ENCODE measurements at regions not wholly inside any gene's neighbourhood (a gene's known extent, or its start where the extent isn't known, plus 50 kb on each side); places are given as distances from the start of the nearest gene placed in this dataset.
"Not testable (repeated sequence)": the region's sequence is repeated elsewhere in the genome, so short reads cannot be mapped to it uniquely, and the experiment has no call there.

- Mint-ChIP-seq H3K27ac (ENCODE audit: unreplicated experiment) (no peak overlapping the region), H3K4me1 (ENCODE audit: low read depth, unreplicated experiment) (no peaks in the 10 kb centered on the region), H3K36me3 (ENCODE audit: insufficient read depth, unreplicated experiment) (no peaks in the 10 kb centered on the region), H3K4me3 (ENCODE audit: low read depth, unreplicated experiment) (no peak overlapping the region), H3K9me3 (ENCODE audit: low read depth, unreplicated experiment) (no peaks in the 10 kb centered on the region), H3K27me3 (ENCODE audit: unreplicated experiment) (peaks cover 36% of the 10 kb centered on the region)
- CTCF ChIA-PET: interaction anchor here (0.5 to 0.7 kb wide), 2 partner anchors 154 to 1036 kb away, joined by 3 to 4 read pairs; no protein-coding TSS in a partner anchor
- TF ChIP-seq CTCF (IDR thresholded peaks at IDR 0.05; ENCODE audit: unreplicated experiment): no peak
- no TSS peak for BruUV-seq (replicated peaks)
- intact Hi-C loops (cut with micrococcal nuclease; ENCODE audit: unreplicated experiment): no loop called here
- DNase-seq: no peak
These were observed 90.9 kb upstream of the GRAMD1B start for GRCh38 chr11:123338997-123339752.

- no TSS peak for BruUV-seq (replicated peaks)
- peaks cover 27% of the 10 kb centered on the region for H3K27me3 Mint-ChIP-seq (ENCODE audit: unreplicated experiment)
- H3K36me3 Mint-ChIP-seq (ENCODE audit: insufficient read depth, unreplicated experiment): no peaks in the 10 kb centered on the region
- intact Hi-C loops (cut with micrococcal nuclease; ENCODE audit: unreplicated experiment): no loop called here
- no peak for TF ChIP-seq CTCF (IDR thresholded peaks at IDR 0.05; ENCODE audit: unreplicated experiment)
- DNase-seq: no peak
- H3K27ac Mint-ChIP-seq (ENCODE audit: unreplicated experiment): no peak overlapping the region
- H3K4me1 Mint-ChIP-seq (ENCODE audit: low read depth, unreplicated experiment): no peaks in the 10 kb centered on the region
- no peaks in the 10 kb centered on the region for H3K9me3 Mint-ChIP-seq (ENCODE audit: low read depth, unreplicated experiment)
- no peak overlapping the region for H3K4me3 Mint-ChIP-seq (ENCODE audit: low read depth, unreplicated experiment)
- CTCF ChIA-PET: interaction anchor here (0.7 kb wide), 1 partner anchor 224 kb away, joined by 4 read pairs; no protein-coding TSS in a partner anchor
These were observed 91.7 kb upstream of the GRAMD1B start for GRCh38 chr11:123338266-123338800.

DNA sequence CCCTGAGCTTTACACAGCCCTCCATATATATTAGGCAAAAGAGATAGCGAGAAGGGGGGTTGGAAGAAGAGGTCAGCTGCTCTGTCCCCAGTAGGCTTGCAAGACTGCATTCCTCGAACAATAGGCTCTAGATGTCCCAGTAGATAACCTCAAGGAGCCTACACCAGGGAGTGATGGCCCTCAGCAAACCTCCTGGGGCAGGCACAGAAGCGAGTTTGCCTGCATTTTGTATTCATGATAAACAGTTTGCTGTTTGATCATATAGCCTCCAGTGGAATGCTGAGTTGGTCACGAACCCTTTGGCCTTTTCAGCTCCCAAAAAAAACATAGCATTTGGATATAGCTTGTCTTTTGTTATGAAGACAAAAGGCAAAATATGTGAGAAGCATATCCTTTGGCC is 95.1 kb upstream of the GRAMD1B start:
- DNase-seq: no peak
- no peak for TF ChIP-seq CTCF (IDR thresholded peaks at IDR 0.05; ENCODE audit: unreplicated experiment)
- intact Hi-C loops (cut with micrococcal nuclease; ENCODE audit: unreplicated experiment): no loop called here
- no peaks in the 10 kb centered on the region for H3K4me1 Mint-ChIP-seq (ENCODE audit: low read depth, unreplicated experiment)
- no peak overlapping the region for H3K4me3 Mint-ChIP-seq (ENCODE audit: low read depth, unreplicated experiment)
- BruUV-seq (replicated peaks): no TSS peak
- no peaks in the 10 kb centered on the region for H3K36me3 Mint-ChIP-seq (ENCODE audit: insufficient read depth, unreplicated experiment)
- no peak overlapping the region for H3K27ac Mint-ChIP-seq (ENCODE audit: unreplicated experiment)
- H3K9me3 Mint-ChIP-seq (ENCODE audit: low read depth, unreplicated experiment): no peaks in the 10 kb centered on the region
- CTCF ChIA-PET: interaction anchor here (0.6 kb wide), 1 partner anchor 1324 kb away, joined by 4 read pairs; no protein-coding TSS in a partner anchor
- H3K27me3 Mint-ChIP-seq (ENCODE audit: unreplicated experiment): no peaks in the 10 kb centered on the region

- H3K27ac Mint-ChIP-seq (ENCODE audit: unreplicated experiment); H3K36me3 Mint-ChIP-seq (ENCODE audit: insufficient read depth, unreplicated experiment); H3K9me3 Mint-ChIP-seq (ENCODE audit: low read depth, unreplicated experiment); H3K4me3 Mint-ChIP-seq (ENCODE audit: low read depth, unreplicated experiment); CTCF ChIA-PET; DNase-seq; intact Hi-C loops (cut with micrococcal nuclease; ENCODE audit: unreplicated experiment); BruUV-seq (replicated peaks); H3K4me1 Mint-ChIP-seq (ENCODE audit: low read depth, unreplicated experiment): not testable (repeated sequence)
- H3K27me3 Mint-ChIP-seq (ENCODE audit: unreplicated experiment): peaks cover 15% of the 10 kb centered on the region
These were observed 97.5 kb upstream of the GRAMD1B start for GRCh38 chr11:123332577-123332976.

DNA sequence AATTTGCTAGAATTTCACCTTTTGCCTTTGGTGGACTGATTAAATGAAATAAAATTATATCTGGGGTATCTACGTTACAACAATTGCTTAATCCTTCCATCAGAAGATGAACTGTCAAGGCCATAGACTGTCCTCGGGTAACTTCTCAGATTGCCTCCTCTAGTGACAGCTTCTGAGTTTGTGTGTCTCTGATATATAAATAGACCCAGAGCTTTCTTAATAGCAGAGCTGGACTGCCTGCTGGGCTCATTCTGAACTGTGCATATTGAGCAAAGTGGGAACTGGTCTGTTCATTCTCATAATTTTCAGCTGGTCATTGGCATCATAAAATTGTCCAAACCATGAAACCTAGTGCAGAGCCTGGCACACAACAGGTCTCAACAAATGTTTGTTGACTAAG is 99.1 kb upstream of the GRAMD1B start:
- TF ChIP-seq CTCF (IDR thresholded peaks at IDR 0.05; ENCODE audit: unreplicated experiment): no peak
- Mint-ChIP-seq H3K9me3 (ENCODE audit: low read depth, unreplicated experiment) (no peaks in the 10 kb centered on the region), H3K4me1 (ENCODE audit: low read depth, unreplicated experiment) (no peaks in the 10 kb centered on the region), H3K27ac (ENCODE audit: unreplicated experiment) (no peak overlapping the region), H3K27me3 (ENCODE audit: unreplicated experiment) (peaks cover 15% of the 10 kb centered on the region), H3K36me3 (ENCODE audit: insufficient read depth, unreplicated experiment) (no peaks in the 10 kb centered on the region), H3K4me3 (ENCODE audit: low read depth, unreplicated experiment) (no peak overlapping the region)
- CTCF ChIA-PET: no interaction called here
- intact Hi-C loops (cut with micrococcal nuclease; ENCODE audit: unreplicated experiment): no loop called here
- BruUV-seq (replicated peaks): no TSS peak
- DNase-seq: no peak
